Ovary (tissue), 3 donors: ENCODE measurements at regions not wholly inside any gene's neighbourhood (a gene's known extent, or its start where the extent isn't known, plus 50 kb on each side); places are given as distances from the start of the nearest gene placed in this dataset.

Experiments used
- CTCF ChIP-seq, 3 donors: fragments of 450-650 bp in 2 of 3; fragments of 200-600 bp in 1 of 3; IDR thresholded peaks; one replicate each; pipeline versions ENCODE4 v1.5.1 to v1.8.0; 2016 to 2022; ENCODE audit warnings: antibody characterized with exemption in 3 of 3, mild to moderate bottlenecking in 1 of 3
- EP300 ChIP-seq: sonication (generic); formaldehyde crosslinking; IDR thresholded peaks from one replicate; pipeline ENCODE4 v1.6.1; 2017; ENCODE audit warnings: antibody characterized with exemption
- POLR2A ChIP-seq: fragments of 450-650 bp; IDR thresholded peaks from one replicate; pipeline ENCODE4 v1.6.1; 2017; ENCODE audit warnings: antibody characterized with exemption, mild to moderate bottlenecking, moderate library complexity
- donor health status: DM: no; HTN: no; CAD: no.

GRCh38 chr13:103430368-103430767 is 364.2 kb upstream of the SLC10A2 start:
- TF ChIP-seq CTCF (IDR thresholded peaks at IDR 0.05) (no peak), POLR2A (no peak), EP300 (no peak)
